ENCODE measurements at regions not wholly inside any gene's neighbourhood (a gene's known extent, or its start where the extent isn't known, plus 50 kb on each side); places are given as distances from the start of the nearest gene placed in this dataset.

GRCh38 chr13:38528986-38529385, 157.9 kb upstream of the FREM2 start:
- TF ChIP-seq CTCF (IDR thresholded peaks at IDR 0.05) (no peak), EZH2 (IDR thresholded peaks at IDR 0.05) (no peak), EZH2phosphoT487 (IDR thresholded peaks at IDR 0.05) (no peak)
